ENCODE measurements at regions not wholly inside any gene's neighbourhood (a gene's known extent, or its start where the extent isn't known, plus 50 kb on each side); places are given as distances from the start of the nearest gene placed in this dataset.
"Not testable (repeated sequence)": the region's sequence is repeated elsewhere in the genome, so short reads cannot be mapped to it uniquely, and the experiment has no call there.

DNA sequence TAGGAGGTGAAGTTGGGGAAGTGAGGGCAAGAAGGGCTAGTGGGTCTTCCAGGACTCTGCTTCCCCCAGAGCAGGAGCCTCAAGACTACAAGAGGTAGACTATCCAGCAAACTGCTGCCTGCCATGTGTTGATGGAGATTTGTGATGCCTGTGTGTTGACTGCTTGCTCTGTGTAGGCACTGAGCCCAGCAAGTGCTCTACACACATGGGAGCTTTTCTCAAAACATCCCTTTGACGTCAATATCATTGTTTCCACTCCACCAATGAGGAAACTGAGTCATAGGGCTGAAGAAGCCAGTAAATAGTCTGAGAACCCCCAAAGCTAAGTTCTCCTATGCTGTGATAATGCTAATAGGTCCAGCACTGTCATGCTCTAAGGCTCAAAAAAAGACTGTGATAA lies 207.2 kb upstream of the NFIA start:
- TF ChIP-seq EZH2 (IDR thresholded peaks at IDR 0.05) = no peak
- no peak for TF ChIP-seq POLR2AphosphoS5 (IDR thresholded peaks at IDR 0.05; ENCODE audit: borderline replicate concordance, low read depth, low read length)
- no peak for TF ChIP-seq FOXP2 (optimal IDR thresholded peaks at IDR 0.05; ENCODE audit: control extremely low read depth, extremely low read length, insufficient read depth)
- DNase-seq (ENCODE audit: low read depth, low spot score) = no peak

DNA sequence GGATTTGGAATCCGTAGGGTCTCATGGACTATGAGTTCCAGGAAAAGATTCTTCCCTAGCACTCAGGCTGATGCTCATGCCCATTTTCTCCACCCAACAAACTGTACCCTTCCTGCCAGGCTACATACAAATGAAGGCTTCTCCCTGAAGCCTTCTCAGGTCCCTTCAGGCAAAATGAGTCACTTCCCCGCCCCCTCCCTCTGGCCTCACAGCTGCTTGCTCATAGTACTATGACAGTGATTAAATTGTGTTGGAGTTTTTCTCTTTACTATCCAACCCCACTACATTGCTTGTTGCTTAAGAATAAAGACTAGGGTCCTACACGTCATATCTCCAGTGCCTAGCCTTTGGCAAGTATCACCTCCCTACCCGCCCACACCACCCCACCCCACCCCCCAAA lies 207.6 kb upstream of the NFIA start:
- Histone ChIP-seq H3K9ac (ENCODE audit: insufficient read length) (no peak overlapping the region), H3K27ac (no peak overlapping the region), H3K4me3 (no peak overlapping the region), H3K9me3 (ENCODE audit: low read depth, low read length) (no peaks in the 10 kb centered on the region), H3K36me3 (ENCODE audit: insufficient read depth, low read length) (no peaks in the 10 kb centered on the region)
- no peak for DNase-seq (ENCODE audit: low read depth, low spot score)
- TF ChIP-seq FOXP2 (optimal IDR thresholded peaks at IDR 0.05; ENCODE audit: control extremely low read depth, extremely low read length, insufficient read depth) (no peak), POLR2AphosphoS5 (IDR thresholded peaks at IDR 0.05; ENCODE audit: borderline replicate concordance, low read depth, low read length) (no peak), EZH2 (IDR thresholded peaks at IDR 0.05) (no peak)

More for the DNA sequence above, 207.2 kb upstream of the NFIA start:
- Histone ChIP-seq H3K36me3 (ENCODE audit: insufficient read depth, low read length) (no peaks in the 10 kb centered on the region), H3K9ac (ENCODE audit: insufficient read length) (no peak overlapping the region), H3K9me3 (ENCODE audit: low read depth, low read length) (no peaks in the 10 kb centered on the region), H3K27ac (no peak overlapping the region), H3K4me3 (no peak overlapping the region)

DNA sequence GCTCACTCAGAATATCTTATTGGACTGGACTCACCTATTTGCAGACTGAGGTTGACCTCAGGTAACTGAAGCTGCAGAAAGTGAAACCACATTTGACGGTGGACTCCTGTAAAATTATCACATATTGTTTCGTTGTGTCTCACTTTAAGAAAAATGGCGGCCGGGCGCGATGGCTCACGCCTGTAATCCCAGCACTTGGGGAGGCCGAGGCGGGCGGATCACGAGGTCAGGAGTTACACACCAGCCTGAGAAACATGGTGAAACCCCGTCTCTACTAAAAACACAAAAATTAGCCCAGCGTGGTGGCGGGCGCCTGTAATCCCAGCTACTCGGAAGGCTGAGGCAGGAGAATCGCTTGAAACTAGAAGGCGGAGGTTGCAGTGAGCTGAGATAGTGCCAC lies 209.0 kb upstream of the NFIA start:
- not testable (repeated sequence) for H3K36me3 ChIP-seq (ENCODE audit: insufficient read depth, low read length); DNase-seq (ENCODE audit: low read depth, low spot score); H3K4me3 ChIP-seq; H3K9me3 ChIP-seq (ENCODE audit: low read depth, low read length); H3K9ac ChIP-seq (ENCODE audit: insufficient read length); H3K27ac ChIP-seq

DNA sequence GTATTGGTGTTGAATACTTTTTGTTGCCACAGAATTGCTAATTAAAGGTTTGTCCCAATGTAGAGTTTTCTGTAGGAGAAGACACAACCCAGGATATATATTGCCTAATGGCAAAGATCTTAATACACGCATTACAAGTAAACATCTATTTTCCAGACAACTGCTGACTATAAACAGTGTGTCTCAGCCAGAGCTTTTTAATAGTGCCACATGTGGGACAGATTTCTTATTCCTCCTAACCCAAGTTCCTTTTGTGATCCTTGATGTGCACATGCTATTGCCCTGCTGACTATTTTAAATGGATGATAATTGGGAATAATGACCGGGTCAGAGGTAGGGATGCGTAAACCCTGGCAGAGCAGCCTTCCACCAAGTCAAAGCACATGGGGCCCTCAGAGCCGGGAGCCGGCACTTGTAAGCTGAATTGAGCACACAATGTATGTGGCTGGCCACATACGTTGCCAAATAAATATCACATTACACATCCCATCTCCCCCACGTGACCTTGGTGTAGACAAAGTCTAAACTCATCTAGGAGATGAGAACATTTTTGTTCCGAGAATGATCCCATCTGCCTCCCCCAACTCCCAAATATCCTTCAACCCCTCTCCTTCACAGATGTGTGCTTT lies 209.8 kb upstream of the NFIA start:
- DNase-seq (ENCODE audit: low read depth, low spot score) = no peak
- Histone ChIP-seq H3K9me3 (ENCODE audit: low read depth, low read length) (no peaks in the 10 kb centered on the region), H3K4me3 (no peak overlapping the region), H3K9ac (ENCODE audit: insufficient read length) (no peak overlapping the region), H3K27ac (no peak overlapping the region), H3K36me3 (ENCODE audit: insufficient read depth, low read length) (no peaks in the 10 kb centered on the region)
- TF ChIP-seq FOXP2 (optimal IDR thresholded peaks at IDR 0.05; ENCODE audit: control extremely low read depth, extremely low read length, insufficient read depth) (no peak), EZH2 (IDR thresholded peaks at IDR 0.05) (no peak), POLR2AphosphoS5 (IDR thresholded peaks at IDR 0.05; ENCODE audit: borderline replicate concordance, low read depth, low read length) (no peak)

DNA sequence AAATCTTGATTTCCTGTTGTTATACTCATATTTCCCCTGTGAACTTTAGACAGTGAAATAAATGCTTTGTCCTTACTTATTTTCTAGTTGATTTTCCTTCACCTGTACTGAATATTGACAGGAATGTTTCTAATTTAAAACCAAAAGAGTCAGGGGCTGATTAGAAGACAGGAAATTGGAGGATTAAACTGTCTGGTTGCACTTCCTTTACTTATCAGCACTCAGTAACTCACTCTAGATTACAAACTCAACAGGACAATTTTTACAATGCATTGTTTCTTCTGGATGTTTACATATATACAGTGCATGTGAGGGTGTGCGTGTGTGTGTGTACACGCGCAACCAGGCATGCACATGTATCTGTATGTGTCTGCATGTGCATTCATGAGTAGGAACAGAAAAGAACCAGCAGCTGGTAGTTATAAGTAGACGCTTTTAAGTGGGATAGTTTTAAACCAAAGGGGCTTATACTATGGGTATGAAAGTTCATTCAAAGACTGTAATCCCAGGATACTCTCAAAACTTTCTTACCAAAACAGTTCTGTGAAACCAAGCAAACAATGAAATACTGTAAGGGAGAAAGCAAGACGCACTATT lies 212.0 kb upstream of the NFIA start:
- peak overlapping the region; percentile 34; the same call in 1 of the 2 replicates for H3K4me3 ChIP-seq
- H3K36me3 ChIP-seq (ENCODE audit: insufficient read depth, low read length) = no peaks in the 10 kb centered on the region
- no peak overlapping the region for H3K9ac ChIP-seq (ENCODE audit: insufficient read length)
- TF ChIP-seq FOXP2 (optimal IDR thresholded peaks at IDR 0.05; ENCODE audit: control extremely low read depth, extremely low read length, insufficient read depth) = no peak
- peak; percentile 25; the same call in 1 of the 2 replicates for TF ChIP-seq POLR2AphosphoS5 (IDR thresholded peaks at IDR 0.05; ENCODE audit: borderline replicate concordance, low read depth, low read length)
- H3K9me3 ChIP-seq (ENCODE audit: low read depth, low read length) = no peaks in the 10 kb centered on the region
- H3K27ac ChIP-seq = no peak overlapping the region
- DNase-seq (ENCODE audit: low read depth, low spot score) = no peak

DNA sequence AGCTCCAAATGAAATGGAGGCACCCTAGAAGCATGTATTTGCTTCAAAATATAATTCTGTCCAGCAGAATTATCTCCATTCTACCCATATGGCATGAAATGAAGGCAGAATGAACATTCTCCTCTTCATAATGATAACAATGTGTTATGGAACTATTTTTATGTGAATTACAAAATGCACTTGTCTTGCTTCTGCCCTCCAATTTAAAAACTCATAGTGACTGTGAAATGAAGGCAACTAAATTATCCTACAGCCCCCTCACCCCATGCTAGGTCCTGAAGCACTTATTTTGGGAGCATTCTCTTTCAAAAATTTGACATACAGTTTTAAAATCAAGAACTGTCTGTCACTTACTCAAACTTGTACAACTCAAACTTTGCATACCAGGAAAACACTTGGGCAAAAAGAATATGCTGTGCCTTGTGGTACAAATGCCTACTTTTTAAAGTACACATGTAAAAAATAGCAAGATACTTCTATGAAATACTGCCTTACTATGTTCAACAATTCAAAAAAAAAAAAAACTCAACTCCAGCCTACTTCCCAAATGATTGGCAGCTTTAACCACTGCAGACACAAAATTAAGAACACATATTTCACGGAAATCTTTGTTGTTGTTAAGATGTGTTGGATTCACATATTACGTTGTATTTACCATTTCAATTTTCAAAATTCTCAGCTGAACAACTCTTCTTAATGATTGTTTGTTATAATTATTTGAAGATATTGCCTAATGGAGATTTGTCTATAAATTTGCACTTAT lies 213.3 kb upstream of the NFIA start:
- Histone ChIP-seq H3K36me3 (ENCODE audit: insufficient read depth, low read length) (no peaks in the 10 kb centered on the region), H3K9ac (ENCODE audit: insufficient read length) (no peak overlapping the region), H3K4me3 (no peak overlapping the region), H3K9me3 (ENCODE audit: low read depth, low read length) (no peaks in the 10 kb centered on the region), H3K27ac (no peak overlapping the region)
- DNase-seq (ENCODE audit: low read depth, low spot score) = no peak
- TF ChIP-seq EZH2 (IDR thresholded peaks at IDR 0.05) (no peak), FOXP2 (optimal IDR thresholded peaks at IDR 0.05; ENCODE audit: control extremely low read depth, extremely low read length, insufficient read depth) (no peak), POLR2AphosphoS5 (IDR thresholded peaks at IDR 0.05; ENCODE audit: borderline replicate concordance, low read depth, low read length) (no peak)

DNA sequence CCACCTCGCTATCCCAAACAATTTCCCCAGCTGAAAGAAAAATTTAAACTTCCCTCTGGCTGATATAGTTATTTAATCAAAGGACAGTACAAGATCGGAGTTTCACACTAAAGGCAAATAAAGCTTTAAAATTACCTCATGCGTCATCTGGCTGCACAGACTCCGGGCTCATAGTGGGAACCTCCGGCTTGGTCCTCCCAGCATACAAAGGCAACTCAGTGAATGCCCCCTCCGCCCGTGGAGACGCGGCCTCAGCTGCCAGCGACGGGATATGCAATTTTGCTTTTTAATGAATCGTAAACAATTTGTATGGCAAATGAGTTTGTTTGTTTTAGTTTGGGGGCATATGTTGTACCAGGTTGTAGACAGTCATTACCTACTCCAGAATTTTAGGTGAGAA lies 214.6 kb upstream of the NFIA start:
- TF ChIP-seq POLR2AphosphoS5 (IDR thresholded peaks at IDR 0.05; ENCODE audit: borderline replicate concordance, low read depth, low read length) (no peak), FOXP2 (optimal IDR thresholded peaks at IDR 0.05; ENCODE audit: control extremely low read depth, extremely low read length, insufficient read depth) (no peak), EZH2 (IDR thresholded peaks at IDR 0.05) (no peak)
- Histone ChIP-seq H3K9me3 (ENCODE audit: low read depth, low read length) (no peaks in the 10 kb centered on the region), H3K9ac (ENCODE audit: insufficient read length) (no peak overlapping the region), H3K27ac (no peak overlapping the region), H3K4me3 (no peak overlapping the region), H3K36me3 (ENCODE audit: insufficient read depth, low read length) (no peaks in the 10 kb centered on the region)
- DNase-seq (ENCODE audit: low read depth, low spot score) = no peak

DNA sequence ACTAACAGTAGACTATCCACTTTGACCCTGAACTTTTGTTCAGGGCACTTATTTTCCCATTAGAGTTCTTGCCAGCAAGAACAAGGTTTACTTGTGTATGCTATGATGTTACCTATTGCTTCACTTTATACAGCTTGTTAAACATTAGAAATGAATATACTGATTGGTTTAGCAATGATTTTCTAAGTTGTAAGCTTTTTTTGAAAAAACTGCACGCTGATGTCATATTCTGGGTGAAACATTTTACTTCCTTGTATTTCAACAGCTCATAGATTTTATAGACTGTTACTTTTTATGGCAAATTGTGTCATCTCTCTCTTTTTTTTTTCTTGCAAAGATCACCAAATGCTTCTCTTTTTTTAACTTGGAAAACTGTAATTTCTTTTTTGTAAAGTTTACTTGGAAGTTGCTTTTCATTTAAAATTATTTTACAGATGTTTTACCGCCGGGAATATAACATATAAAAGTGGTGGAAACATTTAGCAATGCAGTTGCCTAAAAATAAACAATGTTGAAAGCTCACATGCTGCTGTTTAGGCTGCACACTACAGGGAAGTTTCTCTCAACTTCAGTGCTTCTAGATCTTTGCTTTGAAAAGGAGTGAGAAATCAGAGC lies 215.3 kb upstream of the NFIA start:
- H3K27ac ChIP-seq = no peak overlapping the region
- H3K9ac ChIP-seq (ENCODE audit: insufficient read length) = no peak overlapping the region
- H3K36me3 ChIP-seq (ENCODE audit: insufficient read depth, low read length) = no peaks in the 10 kb centered on the region
- peak overlapping the region; percentile 21; the same call in 1 of the 2 replicates for H3K4me3 ChIP-seq
- TF ChIP-seq FOXP2 (optimal IDR thresholded peaks at IDR 0.05; ENCODE audit: control extremely low read depth, extremely low read length, insufficient read depth) = no peak
- no peak for TF ChIP-seq POLR2AphosphoS5 (IDR thresholded peaks at IDR 0.05; ENCODE audit: borderline replicate concordance, low read depth, low read length)
- TF ChIP-seq EZH2 (IDR thresholded peaks at IDR 0.05) = no peak
- DNase-seq (ENCODE audit: low read depth, low spot score) = no peak
- H3K9me3 ChIP-seq (ENCODE audit: low read depth, low read length) = no peaks in the 10 kb centered on the region

Measured in SK-N-MC (cell line).